Activated CD8-positive, alpha-beta memory T cell treated with anti-CD3 and anti-CD28 coated beads, Interleukin-2, amount 50 U/mL, for 48 hours (primary cell): ENCODE measurements at regions not wholly inside any gene's neighbourhood (a gene's known extent, or its start where the extent isn't known, plus 50 kb on each side); places are given as distances from the start of the nearest gene placed in this dataset.
"Not testable (repeated sequence)": the region's sequence is repeated elsewhere in the genome, so short reads cannot be mapped to it uniquely, and the experiment has no call there.

Source experiments
- DNase-seq: peaks from one replicate; pipeline ENCODE4 v3.0.0-alpha.2; 2020

- no peak for DNase-seq
Observed at GRCh38 chr7:121560267-121560990, 164.3 kb upstream of the FAM3C start.

DNA sequence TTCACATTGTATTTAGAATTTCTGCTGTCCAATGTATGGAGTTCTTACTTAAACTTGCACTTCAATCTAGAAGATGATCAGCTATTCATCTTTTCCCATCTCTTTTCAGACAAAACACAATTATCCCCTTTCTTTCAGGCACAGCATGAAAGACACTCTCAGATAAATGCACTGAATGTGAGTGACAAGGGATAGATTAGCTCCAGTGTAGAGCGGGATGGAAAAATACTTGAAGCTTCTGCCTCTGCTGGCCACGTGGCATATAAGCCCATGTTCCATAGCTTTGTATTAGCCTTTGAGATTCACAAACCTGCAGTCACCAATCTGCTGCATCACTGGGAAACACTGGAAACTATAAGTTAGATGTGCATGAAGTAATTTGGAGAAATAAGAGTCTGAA, 162.2 kb upstream of the FAM3C start:
- no peak for DNase-seq

DNA sequence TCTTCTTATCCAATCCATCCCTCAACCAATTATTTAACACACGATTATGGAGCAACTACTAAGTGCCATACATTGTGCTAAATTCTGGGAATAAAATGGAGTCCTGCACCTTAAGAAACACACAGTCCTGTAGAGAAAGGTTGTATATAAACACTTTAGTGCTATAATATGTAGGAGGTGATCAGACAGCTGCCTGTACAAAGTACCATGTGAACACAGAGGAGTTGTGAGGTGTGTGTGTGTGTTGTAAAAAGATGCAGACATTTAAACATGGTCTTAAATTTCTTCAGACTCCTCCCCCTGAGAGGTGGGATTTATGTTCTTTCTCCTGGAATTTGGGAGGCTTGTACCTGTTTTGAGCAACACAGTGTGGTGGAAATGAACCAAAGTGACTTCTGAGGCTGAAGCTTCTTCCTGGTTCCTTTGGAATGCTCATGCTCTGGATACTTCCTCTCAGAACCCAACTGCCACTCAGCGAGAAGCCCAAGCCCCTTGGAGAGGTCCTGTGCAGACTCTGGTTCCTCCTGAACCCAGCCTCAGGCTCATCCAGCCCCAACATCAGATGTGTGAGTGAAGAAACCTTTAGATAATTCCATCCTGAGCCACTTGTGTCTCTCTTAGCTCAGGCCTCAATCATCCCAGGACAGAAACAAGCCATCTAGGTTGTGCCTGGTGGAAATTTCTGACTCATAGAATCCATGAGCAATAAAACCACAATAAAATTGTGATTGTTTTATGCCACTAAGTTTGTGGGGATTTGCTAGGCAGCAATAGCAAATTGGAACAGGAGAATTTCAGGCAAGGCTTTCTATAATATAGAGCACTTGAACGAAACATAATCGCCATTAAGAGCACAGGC, 161.2 kb upstream of the FAM3C start:
- DNase-seq = no peak

DNA sequence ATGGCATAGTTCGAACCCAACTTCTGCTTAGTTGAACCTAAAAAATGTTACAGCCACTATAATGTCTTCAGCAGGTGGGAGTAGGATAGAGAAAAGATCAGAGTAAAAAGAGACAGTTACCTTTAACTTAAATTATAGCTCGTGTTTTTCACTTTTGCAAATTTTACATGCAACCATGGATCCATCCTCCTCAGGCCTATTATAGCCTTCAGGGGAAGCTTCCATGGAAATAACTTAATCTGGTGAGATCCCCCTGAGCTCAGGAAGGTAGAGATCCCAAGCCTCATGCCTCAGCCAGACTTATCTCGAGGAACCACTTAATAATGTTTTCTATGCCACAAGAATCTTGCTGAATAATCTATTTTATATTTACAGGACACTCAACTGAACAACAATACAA, 159.4 kb upstream of the FAM3C start:
- no peak for DNase-seq

DNA sequence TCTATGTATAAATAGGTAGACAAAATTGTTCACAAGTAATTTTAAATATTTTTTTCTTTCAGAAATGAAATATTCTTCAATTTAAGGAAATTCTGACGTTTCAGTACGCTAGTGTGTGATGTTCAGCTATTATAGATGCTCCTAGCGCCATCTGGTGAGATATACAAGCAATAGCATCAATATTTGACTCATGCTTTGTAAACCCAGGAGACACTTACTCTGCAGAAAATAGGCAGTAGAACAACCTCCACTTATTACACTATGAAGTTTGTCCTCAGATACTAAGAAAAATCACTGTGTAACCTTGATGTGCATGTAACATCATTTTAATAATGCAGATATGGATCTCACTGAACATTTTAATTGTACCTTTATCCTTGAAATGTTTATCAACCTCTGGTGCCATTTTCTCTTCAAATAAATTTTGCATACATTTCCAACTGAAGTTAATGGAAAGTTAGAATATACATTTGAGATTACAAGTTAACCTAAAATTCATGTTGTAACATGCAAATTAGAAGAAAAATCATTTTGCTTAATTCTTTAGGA, 151.5 kb upstream of the FAM3C start:
- no peak for DNase-seq

DNA sequence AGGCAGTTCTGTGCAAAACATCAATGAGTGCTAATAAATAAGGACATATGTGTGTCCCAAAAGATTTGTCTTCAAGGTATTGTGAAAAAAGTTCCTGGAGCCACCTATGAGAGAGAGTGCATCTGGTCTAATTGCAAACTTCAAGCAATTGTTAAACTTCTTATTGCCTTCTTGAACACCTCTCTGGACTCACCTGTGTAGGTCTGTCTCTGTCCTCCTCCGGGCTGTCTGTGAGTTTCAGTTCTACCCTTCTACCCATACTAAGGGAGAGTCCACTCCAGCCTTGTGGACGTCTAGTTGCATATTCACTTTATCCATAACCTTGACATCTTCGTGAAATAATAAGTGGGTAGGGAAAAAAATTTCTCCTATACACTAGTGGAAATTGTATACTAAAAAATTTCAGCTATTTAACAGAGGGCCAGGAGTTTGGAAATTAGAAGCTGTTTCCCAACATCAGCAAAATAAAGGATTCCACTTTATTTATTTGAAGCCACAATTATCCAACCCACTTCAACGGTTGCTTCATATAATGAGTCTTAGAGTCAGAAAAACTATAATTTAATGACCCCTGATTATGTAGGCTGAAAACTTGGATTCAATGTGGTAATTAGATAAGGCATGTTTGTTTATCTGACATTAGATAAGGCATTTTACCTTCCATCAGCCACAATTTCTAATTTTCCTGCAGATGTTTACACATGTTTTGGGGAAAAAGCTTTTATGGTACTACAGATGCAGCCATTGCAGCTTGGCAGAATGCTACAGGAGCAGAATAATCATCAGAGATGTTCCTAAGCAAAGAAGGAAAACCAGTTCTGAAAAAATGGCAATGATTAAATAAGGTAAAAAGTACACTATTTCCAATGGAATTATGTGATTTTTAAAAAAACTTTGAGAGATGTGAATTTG, 150.8 kb upstream of the FAM3C start:
- DNase-seq = no peak

GRCh38 chr7:121545418-121545817, 149.3 kb upstream of the FAM3C start:
- DNase-seq = no peak

DNA sequence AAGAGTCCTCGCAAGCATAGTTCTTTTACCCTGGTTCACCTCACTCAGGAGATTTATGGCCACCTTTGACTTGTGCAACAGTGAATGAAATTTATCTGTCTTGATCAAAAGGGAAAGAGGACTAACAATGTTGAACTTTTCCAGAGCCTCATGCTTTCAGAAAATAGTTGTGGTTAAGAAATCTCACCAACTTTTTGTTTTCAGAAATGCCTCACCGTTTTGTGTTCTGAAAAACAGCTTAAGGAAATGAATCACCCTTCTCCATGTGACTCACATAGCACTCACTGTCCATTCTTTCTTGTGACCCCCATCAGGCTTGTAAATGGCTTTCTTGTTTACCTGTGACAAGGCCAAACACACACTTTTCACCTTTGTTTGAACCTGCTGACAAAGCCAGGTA, 148.6 kb upstream of the FAM3C start:
- DNase-seq = no peak

GRCh38 chr7:121544238-121544637, 148.1 kb upstream of the FAM3C start:
- no peak for DNase-seq

DNA sequence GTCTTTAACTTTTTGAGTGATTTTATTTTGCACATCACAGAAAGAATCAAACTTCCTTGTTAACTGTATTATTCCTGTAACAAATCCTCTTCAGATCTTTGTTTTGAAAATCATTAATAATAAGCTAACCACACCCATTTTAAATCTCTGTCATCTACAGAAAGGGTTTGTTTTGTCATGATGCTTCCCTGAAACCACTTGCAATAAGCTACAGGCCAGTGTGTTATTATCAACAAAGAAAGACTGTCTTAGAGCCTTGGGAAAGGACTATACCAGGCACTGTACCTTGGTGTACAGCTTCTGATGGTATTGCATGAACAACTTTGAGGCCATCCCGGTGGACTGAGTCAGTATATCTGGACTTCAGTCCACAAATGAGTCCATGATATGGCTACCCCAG, 145.3 kb upstream of the FAM3C start:
- DNase-seq = no peak

DNA sequence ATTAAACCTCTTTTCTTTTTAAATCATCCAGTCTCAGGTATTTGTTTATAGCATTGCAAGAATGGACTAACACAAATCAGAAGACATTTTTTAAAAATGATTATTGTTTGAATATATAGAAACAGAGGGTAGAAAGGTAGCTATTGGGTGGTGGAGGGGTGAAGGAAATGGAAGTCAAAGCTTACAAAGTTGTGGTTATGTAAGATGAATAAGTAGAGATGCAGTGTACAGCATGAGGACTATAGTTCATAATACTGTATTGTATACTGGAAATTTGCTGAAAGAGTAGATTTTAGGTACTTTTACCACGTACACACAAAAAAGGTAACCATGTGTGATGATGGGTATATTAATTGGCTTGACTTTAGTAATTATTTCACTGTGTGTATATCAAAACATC, 144.0 kb upstream of the FAM3C start:
- no peak for DNase-seq

DNA sequence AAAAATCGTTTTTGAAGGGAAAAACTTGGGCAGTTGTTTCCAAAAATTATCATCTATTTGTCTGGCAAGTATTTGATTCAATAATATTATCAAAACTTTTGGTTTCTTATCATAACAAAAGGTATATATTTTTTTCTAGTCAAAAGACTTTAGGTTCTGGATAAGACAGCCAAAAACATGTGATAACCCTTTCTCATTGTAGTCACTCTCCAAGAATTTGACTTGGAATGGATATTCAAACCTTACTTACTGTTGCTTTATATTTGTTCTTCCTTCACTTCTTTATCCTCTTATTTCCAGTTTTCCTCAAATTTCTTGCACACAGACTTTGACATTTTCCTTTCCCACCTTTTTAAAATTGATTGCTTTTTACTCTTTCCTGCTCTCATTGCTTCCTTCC, 140.9 kb upstream of the FAM3C start:
- no peak for DNase-seq

GRCh38 chr7:121531175-121532070, 135.3 kb upstream of the FAM3C start:
- no peak for DNase-seq

DNA sequence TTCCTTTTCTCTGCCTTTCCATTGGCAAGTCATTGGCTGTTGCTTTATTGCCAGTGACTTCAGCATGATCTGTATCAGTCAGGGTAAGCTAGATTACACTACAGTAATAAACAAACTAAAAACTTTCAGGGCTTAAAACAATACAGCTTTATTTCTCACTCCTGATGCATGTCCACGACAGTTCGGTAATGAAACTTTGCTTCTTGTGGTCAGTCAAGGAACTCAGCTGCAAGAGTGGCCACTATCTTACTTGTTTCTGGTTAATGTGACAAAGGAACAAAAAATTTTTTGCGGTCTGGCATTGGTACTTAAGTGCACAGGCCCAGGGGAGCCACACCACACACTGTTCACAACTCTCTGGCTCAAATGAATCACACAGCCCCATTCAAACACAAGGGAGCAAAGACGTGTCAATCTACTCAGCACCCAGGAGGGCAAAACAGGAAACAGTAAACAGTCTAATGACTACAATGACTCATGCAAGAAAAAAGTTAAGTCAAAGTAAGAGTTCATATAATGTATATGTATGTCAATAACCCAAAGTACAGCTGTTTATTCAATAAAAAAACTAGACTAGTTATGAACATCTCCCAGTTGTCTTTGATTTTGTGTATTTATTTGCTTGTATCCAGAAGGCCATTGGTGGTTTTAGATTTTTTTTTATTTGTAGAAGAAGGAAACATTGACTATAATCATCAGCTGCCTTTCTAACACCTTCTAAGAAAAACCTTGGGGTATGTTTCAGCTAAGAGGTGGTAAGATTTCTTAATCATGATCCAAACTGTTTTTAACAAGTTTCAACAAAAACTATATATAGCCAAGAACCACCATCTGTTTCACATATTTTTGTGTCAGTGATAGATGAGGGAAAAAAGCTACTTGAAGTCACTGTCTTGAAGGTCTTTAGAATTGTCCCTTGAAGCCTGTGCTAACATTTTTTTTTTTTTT, 134.4 kb upstream of the FAM3C start:
- DNase-seq = no peak

GRCh38 chr7:121529003-121529402, 132.9 kb upstream of the FAM3C start:
- no peak for DNase-seq

GRCh38 chr7:121526210-121526609, 130.1 kb upstream of the FAM3C start:
- DNase-seq = not testable (repeated sequence)

- DNase-seq = no peak
Observed at GRCh38 chr7:121525155-121525819, 129.2 kb upstream of the FAM3C start.

DNA sequence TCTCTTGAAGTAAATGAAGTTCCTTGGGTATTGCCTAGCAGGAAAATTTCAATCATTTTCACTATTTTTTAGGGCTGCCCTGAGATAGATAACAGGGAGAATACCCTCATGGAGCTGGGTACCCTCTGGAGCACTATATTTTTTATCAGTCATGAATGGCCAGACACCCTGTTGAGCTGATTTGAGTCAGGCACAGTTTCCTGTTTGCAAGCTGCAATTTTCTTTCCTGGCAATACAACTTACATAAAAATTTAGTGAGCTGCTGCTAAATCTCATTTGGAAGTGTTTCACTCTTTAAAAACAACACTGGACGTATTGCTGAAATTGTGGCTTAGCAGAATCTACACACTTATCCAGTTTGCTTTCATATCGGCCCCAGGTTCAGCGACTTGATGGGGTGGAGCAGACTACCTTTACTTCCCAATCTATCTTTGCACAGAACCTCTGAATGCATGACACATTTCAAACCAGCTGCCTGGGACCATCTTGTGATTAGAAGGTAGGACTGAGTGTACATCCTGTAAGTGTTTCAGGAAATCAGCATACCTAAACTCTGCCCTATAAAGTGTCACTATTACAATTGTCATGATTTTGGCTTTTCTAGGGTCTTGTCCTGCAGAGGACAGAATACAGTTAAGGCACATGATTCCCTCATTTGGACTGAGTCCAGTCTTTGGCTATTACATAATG, 125.7 kb upstream of the FAM3C start:
- no peak for DNase-seq

- no peak for DNase-seq
Observed at GRCh38 chr7:121520911-121521310, 124.8 kb upstream of the FAM3C start.
